ENCODE measurements at regions not wholly inside any gene's neighbourhood (a gene's known extent, or its start where the extent isn't known, plus 50 kb on each side); places are given as distances from the start of the nearest gene placed in this dataset.
"Not testable (repeated sequence)": the region's sequence is repeated elsewhere in the genome, so short reads cannot be mapped to it uniquely, and the experiment has no call there.

- Histone ChIP-seq H3K36me3 (ENCODE audit: control insufficient read depth in 2 of 2, insufficient read depth in 2 of 2, low read length in 2 of 2) (no peaks in the 10 kb centered on the region), H3K27ac (ENCODE audit: low read length) (no peak overlapping the region), H3K27me3 (ENCODE audit: control insufficient read depth in 1 of 2, insufficient read depth in 2 of 2, low read length in 2 of 2) (no peaks in the 10 kb centered on the region), H3K9me3 (ENCODE audit: control insufficient read depth in 2 of 2, low read length in 2 of 2) (no peaks in the 10 kb centered on the region), H3K4me3 (ENCODE audit: low read length in 2 of 2) (no peak overlapping the region), H3K9ac (ENCODE audit: low read length in 2 of 2) (no peak overlapping the region), H3K4me1 (ENCODE audit: control insufficient read depth, insufficient read depth, low read length) (no peaks in the 10 kb centered on the region)
These were observed 387.8 kb upstream of the SLC39A10 start for GRCh38 chr2:195269220-195269619.

GRCh38 chr2:195257979-195258378, 399.0 kb upstream of the SLC39A10 start:
- H3K27me3 ChIP-seq (ENCODE audit: control insufficient read depth in 1 of 2, insufficient read depth in 2 of 2, low read length in 2 of 2), result no peaks in the 10 kb centered on the region
- no peaks in the 10 kb centered on the region for H3K4me1 ChIP-seq (ENCODE audit: control insufficient read depth, insufficient read depth, low read length)
- H3K36me3 ChIP-seq (ENCODE audit: control insufficient read depth in 2 of 2, insufficient read depth in 2 of 2, low read length in 2 of 2), result no peaks in the 10 kb centered on the region
- no peaks in the 10 kb centered on the region for H3K9me3 ChIP-seq (ENCODE audit: control insufficient read depth in 2 of 2, low read length in 2 of 2)
- no peak overlapping the region for H3K27ac ChIP-seq (ENCODE audit: low read length)
- no peak overlapping the region for H3K9ac ChIP-seq (ENCODE audit: low read length in 2 of 2)
- H3K4me3 ChIP-seq (ENCODE audit: low read length in 2 of 2), result no peak overlapping the region

DNA sequence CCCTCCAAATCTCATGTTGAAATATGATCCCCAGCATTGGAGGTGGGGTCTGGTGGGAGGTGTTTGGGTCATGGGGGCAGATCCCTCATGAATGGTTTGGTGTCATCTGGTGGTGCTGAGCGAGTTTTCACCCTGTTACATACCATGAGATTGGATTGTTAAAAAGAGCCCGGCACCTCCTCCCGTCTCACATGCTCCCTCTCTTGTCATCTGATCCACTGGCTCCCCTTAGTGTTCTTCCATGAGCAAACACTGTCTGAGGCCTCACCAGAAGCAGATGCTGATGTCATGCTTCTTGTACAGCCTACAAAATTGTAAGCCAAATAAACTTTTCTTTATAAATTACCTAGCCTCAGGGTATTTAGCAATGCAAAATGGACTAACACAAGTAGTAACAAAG, 405.0 kb upstream of the SLC39A10 start:
- H3K4me3 ChIP-seq (ENCODE audit: low read length in 2 of 2), result no peak overlapping the region
- no peak overlapping the region for H3K9ac ChIP-seq (ENCODE audit: low read length in 2 of 2)

GRCh38 chr2:195251214-195251613, 405.8 kb upstream of the SLC39A10 start:
- Histone ChIP-seq H3K9ac (ENCODE audit: low read length in 2 of 2) (no peak overlapping the region), H3K27me3 (ENCODE audit: control insufficient read depth in 1 of 2, insufficient read depth in 2 of 2, low read length in 2 of 2) (no peaks in the 10 kb centered on the region), H3K4me3 (ENCODE audit: low read length in 2 of 2) (no peak overlapping the region), H3K9me3 (ENCODE audit: control insufficient read depth in 2 of 2, low read length in 2 of 2) (no peaks in the 10 kb centered on the region), H3K36me3 (ENCODE audit: control insufficient read depth in 2 of 2, insufficient read depth in 2 of 2, low read length in 2 of 2) (no peaks in the 10 kb centered on the region), H3K4me1 (ENCODE audit: control insufficient read depth, insufficient read depth, low read length) (no peaks in the 10 kb centered on the region), H3K27ac (ENCODE audit: low read length) (no peak overlapping the region)

More for the DNA sequence above, 405.0 kb upstream of the SLC39A10 start:
- H3K9me3 ChIP-seq (ENCODE audit: control insufficient read depth in 2 of 2, low read length in 2 of 2), result no peaks in the 10 kb centered on the region
- H3K4me1 ChIP-seq (ENCODE audit: control insufficient read depth, insufficient read depth, low read length), result no peaks in the 10 kb centered on the region
- no peak overlapping the region for H3K27ac ChIP-seq (ENCODE audit: low read length)
- no peaks in the 10 kb centered on the region for H3K36me3 ChIP-seq (ENCODE audit: control insufficient read depth in 2 of 2, insufficient read depth in 2 of 2, low read length in 2 of 2)
- no peaks in the 10 kb centered on the region for H3K27me3 ChIP-seq (ENCODE audit: control insufficient read depth in 1 of 2, insufficient read depth in 2 of 2, low read length in 2 of 2)

DNA sequence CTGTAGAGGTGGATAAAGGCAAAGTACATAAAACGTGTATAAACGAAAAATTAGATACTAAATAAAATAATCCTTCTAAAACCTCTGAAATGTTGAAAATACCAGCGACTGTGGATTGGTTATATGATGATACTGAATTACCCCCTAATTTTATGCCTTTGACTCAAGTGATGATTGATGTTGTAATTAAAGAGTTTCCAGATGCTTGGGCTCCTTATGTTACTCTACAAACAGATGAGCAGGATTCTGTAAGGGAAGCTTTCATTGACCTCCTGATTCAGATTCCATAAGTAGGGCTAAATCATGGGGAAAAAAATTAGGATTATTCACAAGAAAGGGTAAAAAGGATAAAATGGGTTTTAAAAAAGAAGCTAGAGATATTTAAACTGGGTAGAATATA, 418.2 kb upstream of the SLC39A10 start:
- Histone ChIP-seq H3K9ac (ENCODE audit: low read length in 2 of 2) (no peak overlapping the region), H3K36me3 (ENCODE audit: control insufficient read depth in 2 of 2, insufficient read depth in 2 of 2, low read length in 2 of 2) (no peaks in the 10 kb centered on the region), H3K27ac (ENCODE audit: low read length) (no peak overlapping the region), H3K4me1 (ENCODE audit: control insufficient read depth, insufficient read depth, low read length) (no peaks in the 10 kb centered on the region), H3K9me3 (ENCODE audit: control insufficient read depth in 2 of 2, low read length in 2 of 2) (no peaks in the 10 kb centered on the region), H3K4me3 (ENCODE audit: low read length in 2 of 2) (no peak overlapping the region), H3K27me3 (ENCODE audit: control insufficient read depth in 1 of 2, insufficient read depth in 2 of 2, low read length in 2 of 2) (no peaks in the 10 kb centered on the region)

DNA sequence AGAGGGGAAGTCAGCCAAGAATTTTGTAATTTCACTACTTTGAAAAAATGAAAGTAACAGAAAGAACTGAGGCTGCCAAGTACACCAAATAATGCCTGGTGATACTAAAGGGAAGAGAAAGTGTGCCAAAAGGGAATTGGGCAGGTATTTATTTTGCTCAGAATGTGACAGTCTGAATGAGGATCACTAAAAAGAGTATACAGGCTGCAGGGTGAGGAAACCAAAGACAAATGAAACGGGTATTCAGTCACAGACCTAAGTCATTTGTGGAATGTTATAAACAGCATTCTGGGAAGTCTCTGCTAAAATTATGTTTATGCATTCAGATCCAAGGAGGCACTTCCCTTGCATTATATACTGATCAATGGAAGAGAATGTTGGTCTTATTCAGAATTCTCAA, 418.6 kb upstream of the SLC39A10 start:
- no peaks in the 10 kb centered on the region for H3K9me3 ChIP-seq (ENCODE audit: control insufficient read depth in 2 of 2, low read length in 2 of 2)
- H3K27me3 ChIP-seq (ENCODE audit: control insufficient read depth in 1 of 2, insufficient read depth in 2 of 2, low read length in 2 of 2), result no peaks in the 10 kb centered on the region
- no peak overlapping the region for H3K9ac ChIP-seq (ENCODE audit: low read length in 2 of 2)
- no peaks in the 10 kb centered on the region for H3K4me1 ChIP-seq (ENCODE audit: control insufficient read depth, insufficient read depth, low read length)
- no peak overlapping the region for H3K27ac ChIP-seq (ENCODE audit: low read length)
- no peaks in the 10 kb centered on the region for H3K36me3 ChIP-seq (ENCODE audit: control insufficient read depth in 2 of 2, insufficient read depth in 2 of 2, low read length in 2 of 2)
- H3K4me3 ChIP-seq (ENCODE audit: low read length in 2 of 2), result no peak overlapping the region

DNA sequence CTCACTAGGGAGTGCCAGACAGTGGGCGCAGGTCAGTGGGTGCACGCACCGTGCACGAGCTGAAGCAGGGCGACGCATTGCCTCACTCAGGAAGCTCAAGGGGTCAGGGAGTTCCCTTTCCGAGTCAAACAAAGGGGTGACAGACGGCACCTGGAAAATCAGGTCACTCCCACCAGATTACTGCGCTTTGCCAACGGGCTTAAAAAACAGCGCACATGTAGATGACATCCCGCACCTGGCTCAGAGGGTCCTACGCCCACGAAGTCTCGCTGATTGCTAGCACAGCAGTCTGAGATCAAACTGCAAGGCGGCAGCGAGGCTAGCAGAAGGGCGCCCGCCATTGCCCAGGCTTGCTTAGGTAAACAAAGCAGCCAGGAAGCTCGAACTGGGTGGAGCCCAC, 428.5 kb upstream of the SLC39A10 start:
- H3K4me1 ChIP-seq (ENCODE audit: control insufficient read depth, insufficient read depth, low read length); H3K36me3 ChIP-seq (ENCODE audit: control insufficient read depth in 2 of 2, insufficient read depth in 2 of 2, low read length in 2 of 2); H3K9me3 ChIP-seq (ENCODE audit: control insufficient read depth in 2 of 2, low read length in 2 of 2); H3K27ac ChIP-seq (ENCODE audit: low read length); H3K27me3 ChIP-seq (ENCODE audit: control insufficient read depth in 1 of 2, insufficient read depth in 2 of 2, low read length in 2 of 2); H3K4me3 ChIP-seq (ENCODE audit: low read length in 2 of 2); H3K9ac ChIP-seq (ENCODE audit: low read length in 2 of 2): not testable (repeated sequence)

DNA sequence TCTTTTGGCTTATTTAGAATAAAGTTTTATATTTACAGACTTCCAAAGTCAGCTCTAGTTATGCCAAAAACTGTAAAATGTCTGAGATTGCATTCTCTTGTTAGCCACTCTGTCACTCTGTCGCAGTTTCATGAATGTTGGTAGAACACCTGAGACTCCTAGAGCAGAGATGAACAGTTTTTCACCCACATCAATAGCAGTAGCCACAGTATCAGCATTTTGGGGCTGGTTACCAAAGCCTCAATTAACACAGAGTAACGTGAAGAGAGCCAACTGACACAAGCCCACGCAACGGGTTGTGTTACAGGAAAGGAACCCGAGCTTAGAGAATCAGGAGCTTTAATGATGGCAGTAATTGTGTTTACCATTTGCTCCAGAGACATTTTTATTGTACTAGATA, 443.0 kb upstream of the SLC39A10 start:
- no peak overlapping the region for H3K27ac ChIP-seq (ENCODE audit: low read length)
- H3K4me3 ChIP-seq (ENCODE audit: low read length in 2 of 2), result no peak overlapping the region
- H3K4me1 ChIP-seq (ENCODE audit: control insufficient read depth, insufficient read depth, low read length), result no peaks in the 10 kb centered on the region
- H3K9ac ChIP-seq (ENCODE audit: low read length in 2 of 2), result no peak overlapping the region
- H3K36me3 ChIP-seq (ENCODE audit: control insufficient read depth in 2 of 2, insufficient read depth in 2 of 2, low read length in 2 of 2), result no peaks in the 10 kb centered on the region
- H3K9me3 ChIP-seq (ENCODE audit: control insufficient read depth in 2 of 2, low read length in 2 of 2), result no peaks in the 10 kb centered on the region
- H3K27me3 ChIP-seq (ENCODE audit: control insufficient read depth in 1 of 2, insufficient read depth in 2 of 2, low read length in 2 of 2), result no peaks in the 10 kb centered on the region

- H3K27ac ChIP-seq (ENCODE audit: low read length), result no peak overlapping the region
- no peaks in the 10 kb centered on the region for H3K4me1 ChIP-seq (ENCODE audit: control insufficient read depth, insufficient read depth, low read length)
- no peak overlapping the region for H3K9ac ChIP-seq (ENCODE audit: low read length in 2 of 2)
- no peaks in the 10 kb centered on the region for H3K27me3 ChIP-seq (ENCODE audit: control insufficient read depth in 1 of 2, insufficient read depth in 2 of 2, low read length in 2 of 2)
- no peaks in the 10 kb centered on the region for H3K36me3 ChIP-seq (ENCODE audit: control insufficient read depth in 2 of 2, insufficient read depth in 2 of 2, low read length in 2 of 2)
- H3K9me3 ChIP-seq (ENCODE audit: control insufficient read depth in 2 of 2, low read length in 2 of 2), result no peaks in the 10 kb centered on the region
- H3K4me3 ChIP-seq (ENCODE audit: low read length in 2 of 2), result no peak overlapping the region
These were observed 444.4 kb upstream of the SLC39A10 start for GRCh38 chr2:195212586-195212985.

DNA sequence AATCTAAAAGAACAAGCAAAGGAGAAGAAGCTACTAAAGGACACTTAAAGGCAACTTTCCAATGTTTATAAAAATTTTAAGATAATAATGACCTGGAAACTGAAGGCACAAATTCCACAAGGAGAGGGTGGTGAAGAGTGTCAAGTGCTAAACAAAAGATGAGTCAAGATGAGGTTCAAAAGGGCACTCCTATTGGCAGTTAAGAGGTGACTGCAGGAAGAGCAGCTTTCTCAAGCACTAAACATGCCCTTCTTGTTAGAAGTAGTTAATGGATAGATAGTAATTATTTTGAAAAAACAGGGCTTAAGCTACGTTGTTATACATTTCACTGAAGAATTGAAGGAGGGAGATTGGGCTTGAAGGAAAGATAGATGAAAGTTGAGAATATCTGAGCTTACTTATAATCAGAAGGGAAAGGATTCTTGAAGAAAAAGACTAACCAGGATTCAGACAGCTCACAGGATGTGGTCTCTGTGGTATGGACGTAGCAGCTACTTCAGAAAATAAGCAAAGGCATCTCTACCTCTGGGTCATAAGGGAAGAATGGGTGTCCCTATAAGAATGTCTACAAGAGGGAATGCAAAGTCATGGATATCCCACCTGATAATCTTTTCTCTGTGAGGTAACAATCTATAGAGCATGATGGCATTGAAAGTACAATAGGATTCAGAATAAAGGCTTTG, 454.7 kb upstream of the SLC39A10 start:
- no peaks in the 10 kb centered on the region for H3K9me3 ChIP-seq (ENCODE audit: control insufficient read depth in 2 of 2, low read length in 2 of 2)
- no peaks in the 10 kb centered on the region for H3K36me3 ChIP-seq (ENCODE audit: control insufficient read depth in 2 of 2, insufficient read depth in 2 of 2, low read length in 2 of 2)
- H3K4me1 ChIP-seq (ENCODE audit: control insufficient read depth, insufficient read depth, low read length), result no peaks in the 10 kb centered on the region
- H3K27ac ChIP-seq (ENCODE audit: low read length), result no peak overlapping the region
- H3K4me3 ChIP-seq (ENCODE audit: low read length in 2 of 2), result no peak overlapping the region
- H3K9ac ChIP-seq (ENCODE audit: low read length in 2 of 2), result no peak overlapping the region
- no peaks in the 10 kb centered on the region for H3K27me3 ChIP-seq (ENCODE audit: control insufficient read depth in 1 of 2, insufficient read depth in 2 of 2, low read length in 2 of 2)

GRCh38 chr2:195199864-195200263, 457.2 kb upstream of the SLC39A10 start:
- Histone ChIP-seq H3K36me3 (ENCODE audit: control insufficient read depth in 2 of 2, insufficient read depth in 2 of 2, low read length in 2 of 2) (no peaks in the 10 kb centered on the region), H3K4me1 (ENCODE audit: control insufficient read depth, insufficient read depth, low read length) (no peaks in the 10 kb centered on the region), H3K27ac (ENCODE audit: low read length) (no peak overlapping the region), H3K4me3 (ENCODE audit: low read length in 2 of 2) (no peak overlapping the region), H3K9ac (ENCODE audit: low read length in 2 of 2) (no peak overlapping the region), H3K9me3 (ENCODE audit: control insufficient read depth in 2 of 2, low read length in 2 of 2) (no peaks in the 10 kb centered on the region), H3K27me3 (ENCODE audit: control insufficient read depth in 1 of 2, insufficient read depth in 2 of 2, low read length in 2 of 2) (no peaks in the 10 kb centered on the region)

Data from stomach smooth muscle (tissue), 2 donors.